Body of pancreas (tissue), 4 donors: ENCODE measurements at regions not wholly inside any gene's neighbourhood (a gene's known extent, or its start where the extent isn't known, plus 50 kb on each side); places are given as distances from the start of the nearest gene placed in this dataset.

Experiments used
- ATAC-seq: fragments of 150-250 bp; one replicate; pipeline ENCODE4 v1.9.1; 2016
- DNase-seq, 4 donors: peaks; one replicate each; pipeline ENCODE4 v3.0.0-alpha.2; 2019
- H3K27ac ChIP-seq, 4 donors: fragments of 200-600 bp; sonication (generic); 1 replicate in 3 of 4; 2 replicates in 1 of 4; pipeline versions ENCODE4 v1.5.1 to v1.6.1; 2016 to 2019; ENCODE audit warnings: mild to moderate bottlenecking in 1 of 4, mixed read lengths in 1 of 4, moderate library complexity in 1 of 4
- H3K27me3 ChIP-seq, 2 donors: fragments of 200-600 bp; sonication (generic); one replicate each; pipeline ENCODE4 v1.6.0; 2016; ENCODE audit warnings: mild to moderate bottlenecking in 1 of 2
- H3K36me3 ChIP-seq, 2 donors: fragments of 200-600 bp; sonication (generic); replicated peaks in 1 of 2; 2 replicates each; pipeline ENCODE4 v1.5.1; 2016; ENCODE audit warnings: low read depth in 2 of 2; ENCODE audit not compliant: insufficient read depth in 1 of 2
- H3K4me1 ChIP-seq: fragments of 200-600 bp; sonication (generic); one replicate; pipeline ENCODE4 v1.6.0; 2016
- H3K4me3 ChIP-seq, 2 donors: fragments of 200-600 bp; sonication (generic); 1 replicate in 1 of 2; 2 replicates in 1 of 2; pipeline ENCODE4 v1.5.1; 2016 to 2019
- H3K9me3 ChIP-seq, 3 donors: fragments of 200-600 bp; sonication (generic); 1 replicate in 2 of 3; 2 replicates in 1 of 3; pipeline ENCODE4 v1.5.1; 2016
- CTCF ChIP-seq, 7 experiments: fragments of 450-650 bp in 4 of 7; fragments of 200-600 bp in 3 of 7; sonication (generic) in 3 of 7; IDR thresholded peaks; one replicate each; pipeline ENCODE4 v1.5.1; 2016 to 2019; ENCODE audit warnings: antibody characterized with exemption in 7 of 7
- POLR2A ChIP-seq, 3 donors: fragments of 450-650 bp; IDR thresholded peaks; one replicate each; pipeline ENCODE4 v1.6.1; 2016; ENCODE audit warnings: antibody characterized with exemption in 3 of 3, mild to moderate bottlenecking in 2 of 3
- WGBS, 2 donors: methylation state at CpG; one replicate each; pipeline ENCODE4 v1.1.5; 2017; 5-methylcytosine and 5-hydroxymethylcytosine counted together
- intact Hi-C: fragments of 100-400 bp; cut with DNase I; formaldehyde crosslinking; loops from one replicate; pipeline ENCODE4 v1.15.1; 2023

GRCh38 chr11:23696688-23697415, 800.0 kb upstream of the LUZP2 start:
- DNase-seq = no peak
- WGBS, 2 donors = 86 to 88% methylated on average over 5 of the region's 5 CpGs

GRCh38 chr11:23704183-23704582, 792.7 kb upstream of the LUZP2 start:
- Histone ChIP-seq H3K9me3 (no peaks in the 10 kb centered on the region), H3K4me1 (no peaks in the 10 kb centered on the region), H3K4me3 (no peak overlapping the region), H3K27me3 (no peaks in the 10 kb centered on the region), H3K27ac (no peak overlapping the region), H3K36me3 (no peaks in the 10 kb centered on the region)
- TF ChIP-seq POLR2A (IDR thresholded peaks at IDR 0.05) (no peak), CTCF (IDR thresholded peaks at IDR 0.05) (no peak)
- no peak for DNase-seq
- ATAC-seq = no peak
- intact Hi-C loops = no loop called here
- WGBS, 2 donors = 73 to 91% methylated on average over 1 of the region's 1 CpG

More at GRCh38 chr11:23696688-23697415, 800.0 kb upstream of the LUZP2 start:
- intact Hi-C loops = no loop called here
- Histone ChIP-seq H3K27ac (no peak overlapping the region), H3K27me3 (no peaks in the 10 kb centered on the region), H3K4me3 (no peak overlapping the region), H3K36me3 (no peaks in the 10 kb centered on the region), H3K4me1 (no peaks in the 10 kb centered on the region), H3K9me3 (no peaks in the 10 kb centered on the region)
- no peak for TF ChIP-seq CTCF (IDR thresholded peaks at IDR 0.05)
- TF ChIP-seq POLR2A (IDR thresholded peaks at IDR 0.05) = no peak
- no peak for ATAC-seq

GRCh38 chr11:23711981-23712380, 784.9 kb upstream of the LUZP2 start:
- no peak overlapping the region for H3K4me3 ChIP-seq
- intact Hi-C loops = no loop called here

GRCh38 chr11:23719016-23719415, 777.8 kb upstream of the LUZP2 start:
- Histone ChIP-seq H3K4me3 (no peak overlapping the region), H3K4me1 (no peaks in the 10 kb centered on the region), H3K36me3 (no peaks in the 10 kb centered on the region), H3K9me3 (no peaks in the 10 kb centered on the region), H3K27ac (no peak overlapping the region), H3K27me3 (no peaks in the 10 kb centered on the region)
- DNase-seq (no peak), ATAC-seq (no peak)
- intact Hi-C loops = no loop called here
- no peak for TF ChIP-seq POLR2A (IDR thresholded peaks at IDR 0.05)
- no peak for TF ChIP-seq CTCF (IDR thresholded peaks at IDR 0.05)
- WGBS, 2 donors = 80 to 83% methylated on average over 3 of the region's 3 CpGs

More at GRCh38 chr11:23711981-23712380, 784.9 kb upstream of the LUZP2 start:
- H3K9me3 ChIP-seq = no peaks in the 10 kb centered on the region
- DNase-seq (no peak), ATAC-seq (no peak)
- H3K36me3 ChIP-seq = no peaks in the 10 kb centered on the region
- WGBS, 2 donors = 84 to 94% methylated on average over 1 of the region's 1 CpG
- H3K27me3 ChIP-seq = no peaks in the 10 kb centered on the region
- no peak overlapping the region for H3K27ac ChIP-seq
- TF ChIP-seq CTCF (IDR thresholded peaks at IDR 0.05) = no peak
- H3K4me1 ChIP-seq = no peaks in the 10 kb centered on the region

- no peak for DNase-seq
- no peak overlapping the region for H3K4me3 ChIP-seq
- ATAC-seq = no peak
- no peaks in the 10 kb centered on the region for H3K36me3 ChIP-seq
- intact Hi-C loops = no loop called here
- TF ChIP-seq CTCF (IDR thresholded peaks at IDR 0.05) (no peak), POLR2A (IDR thresholded peaks at IDR 0.05) (no peak)
- no peaks in the 10 kb centered on the region for H3K27me3 ChIP-seq
- H3K27ac ChIP-seq = no peak overlapping the region
- no peaks in the 10 kb centered on the region for H3K4me1 ChIP-seq
- H3K9me3 ChIP-seq = no peaks in the 10 kb centered on the region
- WGBS, 2 donors = 88 to 89% methylated on average over 1 of the region's 1 CpG
Measured at GRCh38 chr11:23723861-23724260, 773.0 kb upstream of the LUZP2 start.
